GM23338 (cell line): ENCODE measurements at regions not wholly inside any gene's neighbourhood (a gene's known extent, or its start where the extent isn't known, plus 50 kb on each side); places are given as distances from the start of the nearest gene placed in this dataset.
A peak's percentile ranks its signal among the peaks of the same experiment; 100 is the strongest.

ENCODE experiments used
- ATAC-seq: fragments of 200-7000 bp; cut with Tn5 transposase; 3 replicates; pipeline ENCODE4 v1.9.1; 2020
- DNase-seq: peaks from one replicate; pipeline ENCODE4 v3.0.0-alpha.2; 2015; ENCODE audit warnings: low spot score
- H2AFZ ChIP-seq: fragments of 200-600 bp; sonication (generic); 2 replicates; pipeline ENCODE4 v1.8.0; 2016; ENCODE audit warnings: antibody characterized with exemption, mild to moderate bottlenecking, moderate library complexity
- H3F3A ChIP-seq: fragments of 200-600 bp; sonication (generic); replicated peaks from 2 replicates; pipeline ENCODE4 v1.8.0; 2017; ENCODE audit warnings: antibody characterized with exemption, mixed run types, low read depth
- H3K27ac ChIP-seq: fragments of 200-600 bp; sonication (generic); 2 replicates; pipeline ENCODE4 v1.6.1; 2016; ENCODE audit warnings: low read depth
- H3K27me3 ChIP-seq: fragments of 200-600 bp; sonication (generic); 2 replicates; pipeline ENCODE4 v1.8.0; 2016; ENCODE audit warnings: mild to moderate bottlenecking, mixed run types, moderate library complexity; ENCODE audit not compliant: insufficient read depth
- H3K36me3 ChIP-seq: fragments of 200-600 bp; sonication (generic); 2 replicates; pipeline ENCODE4 v1.8.0; 2016; ENCODE audit warnings: mild to moderate bottlenecking; ENCODE audit not compliant: insufficient read depth
- H3K4me1 ChIP-seq: fragments of 200-600 bp; sonication (generic); 2 replicates; pipeline ENCODE4 v1.8.0; 2016; ENCODE audit warnings: mild to moderate bottlenecking, moderate library complexity; ENCODE audit not compliant: insufficient read depth
- H3K4me2 ChIP-seq: fragments of 200-600 bp; sonication (generic); 2 replicates; pipeline ENCODE4 v1.7.1; 2017; ENCODE audit warnings: mixed run types
- H3K4me3 ChIP-seq: fragments of 200-600 bp; sonication (generic); 2 replicates; pipeline ENCODE4 v1.6.1; 2016; ENCODE audit warnings: mixed run types
- H3K79me2 ChIP-seq: fragments of 200-600 bp; sonication (generic); replicated peaks from 2 replicates; pipeline ENCODE4 v1.8.0; 2017; ENCODE audit warnings: mild to moderate bottlenecking; ENCODE audit not compliant: insufficient read depth
- H3K9me2 ChIP-seq: fragments of 200-600 bp; sonication (generic); 2 replicates; pipeline ENCODE4 v1.8.0; 2017; ENCODE audit not compliant: insufficient read depth
- H4K20me1 ChIP-seq: fragments of 200-600 bp; sonication (generic); replicated peaks from 2 replicates; pipeline ENCODE4 v1.8.0; 2017; ENCODE audit warnings: mild to moderate bottlenecking; ENCODE audit not compliant: insufficient read depth
- H3K27ac Mint-ChIP-seq: 2 replicates; pipeline ENCODE4 v1.8.0; 2020; ENCODE audit warnings: inconsistent platforms, mild to moderate bottlenecking, moderate library complexity, mixed read lengths
- H3K27me3 Mint-ChIP-seq: 3 replicates; pipeline ENCODE4 v1.8.0; 2022; ENCODE audit warnings: low read depth, mild to moderate bottlenecking, moderate library complexity, mixed read lengths, inconsistent platforms; ENCODE audit not compliant: insufficient read depth, poor library complexity
- H3K36me3 Mint-ChIP-seq: 3 replicates; pipeline ENCODE4 v1.8.0; 2021; ENCODE audit warnings: low read depth, mild to moderate bottlenecking, inconsistent platforms, moderate library complexity, mixed read lengths
- H3K4me1 Mint-ChIP-seq: 3 replicates; pipeline ENCODE4 v1.8.0; 2020; ENCODE audit warnings: mild to moderate bottlenecking, inconsistent platforms, mixed read lengths
- H3K4me3 Mint-ChIP-seq: 3 replicates; pipeline ENCODE4 v1.8.0; 2021; ENCODE audit warnings: moderate library complexity, mild to moderate bottlenecking, inconsistent platforms, mixed read lengths
- H3K9me3 Mint-ChIP-seq: 3 replicates; pipeline ENCODE4 v1.8.0; 2020; ENCODE audit warnings: moderate library complexity, mild to moderate bottlenecking, inconsistent platforms, mixed read lengths
- EZH2 ChIP-seq: fragments of 200-600 bp; sonication (generic); IDR thresholded peaks from one replicate; pipeline ENCODE4 v1.8.0; 2017; ENCODE audit warnings: antibody characterized with exemption, mild to moderate bottlenecking, low read depth; ENCODE audit not compliant: unreplicated experiment
- EZH2phosphoT487 ChIP-seq: fragments of 200-600 bp; sonication (generic); IDR thresholded peaks from one replicate; pipeline ENCODE4 v1.8.1; 2018; ENCODE audit warnings: antibody characterized with exemption; ENCODE audit not compliant: unreplicated experiment
- JUNB ChIP-seq: IDR thresholded peaks from one replicate; pipeline ENCODE4 v1.6.1; 2016; ENCODE audit warnings: antibody characterized with exemption; ENCODE audit not compliant: unreplicated experiment
- NANOG ChIP-seq: IDR thresholded peaks from 2 replicates; pipeline ENCODE4 v1.6.1; 2016; ENCODE audit warnings: antibody characterized with exemption, borderline replicate concordance
- POLR2AphosphoS5 ChIP-seq: IDR thresholded peaks from 2 replicates; pipeline ENCODE4 v1.6.1; 2016; ENCODE audit warnings: antibody characterized with exemption, low read depth
- STAT1 ChIP-seq: IDR thresholded peaks from one replicate; pipeline ENCODE4 v1.6.1; 2016; ENCODE audit warnings: antibody characterized with exemption; ENCODE audit not compliant: unreplicated experiment
- TF ChIP-seq, protein P1 (sequence below), 2 experiments: fragments of 200-600 bp in 1 of 2; sonication (generic) in 1 of 2; conservative IDR thresholded peaks; 2 replicates each; pipeline versions ENCODE4 v1.5.1 to v1.6.1; 2016 to 2017; ENCODE audit warnings: antibody characterized with exemption in 2 of 2, low read depth in 2 of 2, mild to moderate bottlenecking in 2 of 2, moderate library complexity in 1 of 2
- TF ChIP-seq, protein P2 (sequence below): IDR thresholded peaks from 2 replicates; pipeline ENCODE4 v1.6.1; 2016; ENCODE audit warnings: antibody characterized with exemption
- TF ChIP-seq, protein P3 (sequence below): fragments of 250-450 bp; sonication (Bioruptor Pico); IDR thresholded peaks from 2 replicates; pipeline ENCODE4 v1.5.0; 2020; ENCODE audit warnings: mild to moderate bottlenecking, moderate library complexity

DNA sequence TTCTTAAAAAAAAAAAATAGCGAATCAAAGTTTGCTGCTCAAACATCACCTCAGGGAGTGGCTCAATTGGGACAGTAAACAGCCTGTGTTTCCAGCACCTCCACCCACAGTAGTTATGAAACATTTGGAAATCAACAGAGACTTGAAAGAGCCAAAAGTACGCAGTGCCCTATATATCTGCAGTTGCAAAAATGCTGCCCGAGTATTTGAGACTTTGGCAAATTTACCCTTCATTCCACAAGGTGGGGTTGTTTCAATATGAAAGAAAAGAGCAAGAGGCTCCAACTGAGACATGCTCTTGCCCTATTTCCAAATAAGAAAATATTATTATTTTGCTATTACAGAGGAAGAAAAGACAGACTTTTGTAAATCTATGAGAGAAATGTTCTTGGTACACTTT, 851.1 kb upstream of the RAG2 start:
- peak; percentile 39; the same call in 2 of the 3 replicates for ATAC-seq
- no peak overlapping the region for H3K4me2 ChIP-seq

DNA sequence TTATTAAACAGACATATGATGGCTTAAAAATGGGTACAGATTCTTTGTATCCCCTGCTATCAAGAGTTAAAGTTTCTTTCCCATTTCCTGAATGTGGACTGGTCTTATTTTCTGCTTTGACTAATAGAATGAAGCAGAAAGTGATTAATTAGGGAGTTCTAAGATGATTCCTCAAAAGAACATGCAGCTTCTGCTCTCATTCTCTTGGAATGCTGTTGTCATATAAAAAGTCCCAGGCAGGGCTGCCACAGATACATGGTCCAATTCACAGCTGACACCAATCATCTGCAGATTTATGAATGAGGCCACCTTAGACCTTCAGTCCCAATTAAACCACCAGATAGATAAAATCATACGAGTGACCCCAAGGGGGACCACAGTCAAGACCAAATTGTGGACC, 844.5 kb upstream of the RAG2 start:
- Histone ChIP-seq H3F3A (no peaks in the 10 kb centered on the region), H3K27me3 (no peaks in the 10 kb centered on the region), H3K4me1 (no peaks in the 10 kb centered on the region), H3K4me2 (no peak overlapping the region), H4K20me1 (no peaks in the 10 kb centered on the region), H2AFZ (no peak overlapping the region), H3K27ac (no peak overlapping the region), H3K79me2 (no peaks in the 10 kb centered on the region), H3K36me3 (no peaks in the 10 kb centered on the region), H3K4me3 (no peak overlapping the region), H3K9me2 (no peaks in the 10 kb centered on the region)
- no peak for ATAC-seq
- Mint-ChIP-seq H3K27me3 (no peaks in the 10 kb centered on the region), H3K27ac (no peak overlapping the region), H3K4me3 (no peak overlapping the region), H3K36me3 (peaks cover 1% of the 10 kb centered on the region; the same call in 1 of the 3 replicates), H3K4me1 (peaks cover 4% of the 10 kb centered on the region; the same call in 2 of the 3 replicates), H3K9me3 (peaks cover 21% of the 10 kb centered on the region)
- DNase-seq, result no peak
- TF ChIP-seq, protein P1, sequence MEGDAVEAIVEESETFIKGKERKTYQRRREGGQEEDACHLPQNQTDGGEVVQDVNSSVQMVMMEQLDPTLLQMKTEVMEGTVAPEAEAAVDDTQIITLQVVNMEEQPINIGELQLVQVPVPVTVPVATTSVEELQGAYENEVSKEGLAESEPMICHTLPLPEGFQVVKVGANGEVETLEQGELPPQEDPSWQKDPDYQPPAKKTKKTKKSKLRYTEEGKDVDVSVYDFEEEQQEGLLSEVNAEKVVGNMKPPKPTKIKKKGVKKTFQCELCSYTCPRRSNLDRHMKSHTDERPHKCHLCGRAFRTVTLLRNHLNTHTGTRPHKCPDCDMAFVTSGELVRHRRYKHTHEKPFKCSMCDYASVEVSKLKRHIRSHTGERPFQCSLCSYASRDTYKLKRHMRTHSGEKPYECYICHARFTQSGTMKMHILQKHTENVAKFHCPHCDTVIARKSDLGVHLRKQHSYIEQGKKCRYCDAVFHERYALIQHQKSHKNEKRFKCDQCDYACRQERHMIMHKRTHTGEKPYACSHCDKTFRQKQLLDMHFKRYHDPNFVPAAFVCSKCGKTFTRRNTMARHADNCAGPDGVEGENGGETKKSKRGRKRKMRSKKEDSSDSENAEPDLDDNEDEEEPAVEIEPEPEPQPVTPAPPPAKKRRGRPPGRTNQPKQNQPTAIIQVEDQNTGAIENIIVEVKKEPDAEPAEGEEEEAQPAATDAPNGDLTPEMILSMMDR (conservative IDR thresholded peaks at IDR 0.05; ENCODE audit: low read depth in 2 of 2), result no peak
- TF ChIP-seq EZH2phosphoT487, result no peak
- no peak for TF ChIP-seq EZH2
- TF ChIP-seq, protein P2, sequence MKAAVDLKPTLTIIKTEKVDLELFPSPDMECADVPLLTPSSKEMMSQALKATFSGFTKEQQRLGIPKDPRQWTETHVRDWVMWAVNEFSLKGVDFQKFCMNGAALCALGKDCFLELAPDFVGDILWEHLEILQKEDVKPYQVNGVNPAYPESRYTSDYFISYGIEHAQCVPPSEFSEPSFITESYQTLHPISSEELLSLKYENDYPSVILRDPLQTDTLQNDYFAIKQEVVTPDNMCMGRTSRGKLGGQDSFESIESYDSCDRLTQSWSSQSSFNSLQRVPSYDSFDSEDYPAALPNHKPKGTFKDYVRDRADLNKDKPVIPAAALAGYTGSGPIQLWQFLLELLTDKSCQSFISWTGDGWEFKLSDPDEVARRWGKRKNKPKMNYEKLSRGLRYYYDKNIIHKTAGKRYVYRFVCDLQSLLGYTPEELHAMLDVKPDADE, result no peak
- TF ChIP-seq NANOG, result no peak
- no peak for TF ChIP-seq POLR2AphosphoS5
- no peak for TF ChIP-seq STAT1
- TF ChIP-seq JUNB, result no peak
- TF ChIP-seq, protein P3, sequence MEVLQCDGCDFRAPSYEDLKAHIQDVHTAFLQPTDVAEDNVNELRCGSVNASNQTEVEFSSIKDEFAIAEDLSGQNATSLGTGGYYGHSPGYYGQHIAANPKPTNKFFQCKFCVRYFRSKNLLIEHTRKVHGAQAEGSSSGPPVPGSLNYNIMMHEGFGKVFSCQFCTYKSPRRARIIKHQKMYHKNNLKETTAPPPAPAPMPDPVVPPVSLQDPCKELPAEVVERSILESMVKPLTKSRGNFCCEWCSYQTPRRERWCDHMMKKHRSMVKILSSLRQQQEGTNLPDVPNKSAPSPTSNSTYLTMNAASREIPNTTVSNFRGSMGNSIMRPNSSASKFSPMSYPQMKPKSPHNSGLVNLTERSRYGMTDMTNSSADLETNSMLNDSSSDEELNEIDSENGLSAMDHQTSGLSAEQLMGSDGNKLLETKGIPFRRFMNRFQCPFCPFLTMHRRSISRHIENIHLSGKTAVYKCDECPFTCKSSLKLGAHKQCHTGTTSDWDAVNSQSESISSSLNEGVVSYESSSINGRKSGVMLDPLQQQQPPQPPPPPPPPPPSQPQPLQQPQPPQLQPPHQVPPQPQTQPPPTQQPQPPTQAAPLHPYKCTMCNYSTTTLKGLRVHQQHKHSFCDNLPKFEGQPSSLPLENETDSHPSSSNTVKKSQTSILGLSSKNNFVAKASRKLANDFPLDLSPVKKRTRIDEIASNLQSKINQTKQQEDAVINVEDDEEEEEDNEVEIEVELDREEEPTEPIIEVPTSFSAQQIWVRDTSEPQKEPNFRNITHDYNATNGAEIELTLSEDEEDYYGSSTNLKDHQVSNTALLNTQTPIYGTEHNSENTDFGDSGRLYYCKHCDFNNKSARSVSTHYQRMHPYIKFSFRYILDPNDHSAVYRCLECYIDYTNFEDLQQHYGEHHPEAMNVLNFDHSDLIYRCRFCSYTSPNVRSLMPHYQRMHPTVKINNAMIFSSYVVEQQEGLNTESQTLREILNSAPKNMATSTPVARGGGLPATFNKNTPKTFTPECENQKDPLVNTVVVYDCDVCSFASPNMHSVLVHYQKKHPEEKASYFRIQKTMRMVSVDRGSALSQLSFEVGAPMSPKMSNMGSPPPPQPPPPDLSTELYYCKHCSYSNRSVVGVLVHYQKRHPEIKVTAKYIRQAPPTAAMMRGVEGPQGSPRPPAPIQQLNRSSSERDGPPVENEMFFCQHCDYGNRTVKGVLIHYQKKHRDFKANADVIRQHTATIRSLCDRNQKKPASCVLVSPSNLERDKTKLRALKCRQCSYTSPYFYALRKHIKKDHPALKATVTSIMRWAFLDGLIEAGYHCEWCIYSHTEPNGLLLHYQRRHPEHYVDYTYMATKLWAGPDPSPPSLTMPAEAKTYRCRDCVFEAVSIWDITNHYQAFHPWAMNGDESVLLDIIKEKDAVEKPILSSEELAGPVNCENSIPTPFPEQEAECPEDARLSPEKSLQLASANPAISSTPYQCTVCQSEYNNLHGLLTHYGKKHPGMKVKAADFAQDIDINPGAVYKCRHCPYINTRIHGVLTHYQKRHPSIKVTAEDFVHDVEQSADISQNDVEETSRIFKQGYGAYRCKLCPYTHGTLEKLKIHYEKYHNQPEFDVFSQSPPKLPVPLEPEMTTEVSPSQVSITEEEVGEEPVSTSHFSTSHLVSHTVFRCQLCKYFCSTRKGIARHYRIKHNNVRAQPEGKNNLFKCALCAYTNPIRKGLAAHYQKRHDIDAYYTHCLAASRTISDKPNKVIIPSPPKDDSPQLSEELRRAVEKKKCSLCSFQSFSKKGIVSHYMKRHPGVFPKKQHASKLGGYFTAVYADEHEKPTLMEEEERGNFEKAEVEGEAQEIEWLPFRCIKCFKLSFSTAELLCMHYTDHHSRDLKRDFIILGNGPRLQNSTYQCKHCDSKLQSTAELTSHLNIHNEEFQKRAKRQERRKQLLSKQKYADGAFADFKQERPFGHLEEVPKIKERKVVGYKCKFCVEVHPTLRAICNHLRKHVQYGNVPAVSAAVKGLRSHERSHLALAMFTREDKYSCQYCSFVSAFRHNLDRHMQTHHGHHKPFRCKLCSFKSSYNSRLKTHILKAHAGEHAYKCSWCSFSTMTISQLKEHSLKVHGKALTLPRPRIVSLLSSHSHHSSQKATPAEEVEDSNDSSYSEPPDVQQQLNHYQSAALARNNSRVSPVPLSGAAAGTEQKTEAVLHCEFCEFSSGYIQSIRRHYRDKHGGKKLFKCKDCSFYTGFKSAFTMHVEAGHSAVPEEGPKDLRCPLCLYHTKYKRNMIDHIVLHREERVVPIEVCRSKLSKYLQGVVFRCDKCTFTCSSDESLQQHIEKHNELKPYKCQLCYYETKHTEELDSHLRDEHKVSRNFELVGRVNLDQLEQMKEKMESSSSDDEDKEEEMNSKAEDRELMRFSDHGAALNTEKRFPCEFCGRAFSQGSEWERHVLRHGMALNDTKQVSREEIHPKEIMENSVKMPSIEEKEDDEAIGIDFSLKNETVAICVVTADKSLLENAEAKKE, result no peak

More for the DNA sequence above, 851.1 kb upstream of the RAG2 start:
- Histone ChIP-seq H3F3A (no peaks in the 10 kb centered on the region), H3K9me2 (no peaks in the 10 kb centered on the region), H3K27me3 (no peaks in the 10 kb centered on the region), H3K27ac (no peak overlapping the region), H3K4me1 (no peaks in the 10 kb centered on the region), H3K79me2 (no peaks in the 10 kb centered on the region), H4K20me1 (no peaks in the 10 kb centered on the region), H2AFZ (no peak overlapping the region), H3K4me3 (no peak overlapping the region), H3K36me3 (no peaks in the 10 kb centered on the region)
- Mint-ChIP-seq H3K4me1 (peaks cover 4% of the 10 kb centered on the region; the same call in 2 of the 3 replicates), H3K4me3 (no peak overlapping the region), H3K27me3 (no peaks in the 10 kb centered on the region), H3K9me3 (peaks cover 3% of the 10 kb centered on the region; the same call in 1 of the 3 replicates), H3K36me3 (no peaks in the 10 kb centered on the region), H3K27ac (no peak overlapping the region)
- DNase-seq, result peak; percentile 30
- no peak for TF ChIP-seq EZH2phosphoT487
- TF ChIP-seq, protein P1 (conservative IDR thresholded peaks at IDR 0.05; ENCODE audit: low read depth in 2 of 2), result peak; percentile 39 to 49
